Suprapubic skin (tissue), 3 donors: ENCODE measurements at regions not wholly inside any gene's neighbourhood (a gene's known extent, or its start where the extent isn't known, plus 50 kb on each side); places are given as distances from the start of the nearest gene placed in this dataset.

Source experiments
- CTCF ChIP-seq, 2 donors: fragments of 200-600 bp in 1 of 2; fragments of 450-650 bp in 1 of 2; sonication (generic) in 1 of 2; IDR thresholded peaks; one replicate each; pipeline ENCODE4 v1.5.1; 2016 to 2019; ENCODE audit warnings: antibody characterized with exemption in 2 of 2, mild to moderate bottlenecking in 1 of 2, moderate library complexity in 1 of 2
- EP300 ChIP-seq: sonication (generic); formaldehyde crosslinking; IDR thresholded peaks from one replicate; pipeline ENCODE4 v1.6.1; 2017; ENCODE audit warnings: antibody characterized with exemption
- POLR2A ChIP-seq, 2 donors: fragments of 450-650 bp; IDR thresholded peaks; one replicate each; pipeline ENCODE4 v1.6.1; 2017; ENCODE audit warnings: antibody characterized with exemption in 2 of 2, mild to moderate bottlenecking in 2 of 2, moderate library complexity in 2 of 2

- TF ChIP-seq EP300 (no peak), CTCF (IDR thresholded peaks at IDR 0.05) (no peak), POLR2A (IDR thresholded peaks at IDR 0.05) (no peak)
These were observed 586.4 kb downstream of the MATN1 start for GRCh38 chr1:30137001-30137400.
